ENCODE measurements at regions not wholly inside any gene's neighbourhood (a gene's known extent, or its start where the extent isn't known, plus 50 kb on each side); places are given as distances from the start of the nearest gene placed in this dataset.
"Not testable (repeated sequence)": the region's sequence is repeated elsewhere in the genome, so short reads cannot be mapped to it uniquely, and the experiment has no call there.

DNA sequence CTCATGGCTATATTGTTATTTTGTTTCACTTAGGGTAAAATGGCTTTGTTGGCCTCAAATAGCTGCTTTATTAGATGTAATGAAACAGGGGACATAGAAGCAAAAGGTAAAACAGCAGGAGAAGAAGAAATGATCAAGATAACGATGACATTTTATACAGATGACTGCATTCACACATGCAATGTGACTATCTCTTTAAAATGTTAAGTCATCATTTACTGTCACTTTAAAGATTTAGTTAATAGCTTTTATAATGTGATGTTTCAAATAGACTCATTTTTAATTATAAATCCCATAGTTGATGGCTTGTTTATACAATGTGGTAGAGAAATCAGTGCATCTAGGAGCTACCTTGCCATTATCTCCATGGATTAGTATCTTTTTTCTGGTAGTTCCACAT lies 2160.8 kb upstream of the DEFB115 start:
- WGBS, 5 donors = 34 to 63% (median 44%) methylated on average over 1 of the region's 1 CpG
- intact Hi-C loops (cut with DNase I; ENCODE audit: low total_unique reads) = not testable (repeated sequence)

GRCh38 chr20:29107884-29108283 lies 2149.6 kb upstream of the DEFB115 start:
- intact Hi-C loops (cut with DNase I; ENCODE audit: low total_unique reads) = loop anchor here (10.0 kb wide), 1 partner anchor 747 kb away; no protein-coding TSS in a partner anchor
- peaks cover 3 to 35% (median 23%) of the 10 kb centered on the region in 4 donors for H3K9me3 ChIP-seq
- 61 to 75% (median 68%) methylated on average over 6 of the region's 6 CpGs for WGBS, 5 donors

More for the DNA sequence above, 2160.8 kb upstream of the DEFB115 start:
- not testable (repeated sequence) for H3K27me3 ChIP-seq, H3K4me3 ChIP-seq, H3K4me1 ChIP-seq, H3K36me3 ChIP-seq, DNase-seq, H3K27ac ChIP-seq, H3K9me3 ChIP-seq

GRCh38 chr20:29109386-29109785 lies 2148.1 kb upstream of the DEFB115 start:
- intact Hi-C loops (cut with DNase I; ENCODE audit: low total_unique reads) = loop anchor here (10.0 kb wide), 1 partner anchor 745 kb away; no protein-coding TSS in a partner anchor
- H3K4me3 ChIP-seq, H3K36me3 ChIP-seq, DNase-seq, H3K27ac ChIP-seq, H3K27me3 ChIP-seq, H3K4me1 ChIP-seq: not testable (repeated sequence)
- H3K9me3 ChIP-seq = peaks cover 3 to 40% (median 25%) of the 10 kb centered on the region in 4 donors
- 57 to 78% (median 70%) methylated on average over 2 of the region's 2 CpGs for WGBS, 5 donors

More at GRCh38 chr20:29107884-29108283, 2149.6 kb upstream of the DEFB115 start:
- H3K4me3 ChIP-seq, H3K27me3 ChIP-seq, H3K4me1 ChIP-seq, DNase-seq, H3K27ac ChIP-seq: not testable (repeated sequence)
- peaks cover 0 to 12% (median 0%) of the 10 kb centered on the region in 4 donors for H3K36me3 ChIP-seq

DNA sequence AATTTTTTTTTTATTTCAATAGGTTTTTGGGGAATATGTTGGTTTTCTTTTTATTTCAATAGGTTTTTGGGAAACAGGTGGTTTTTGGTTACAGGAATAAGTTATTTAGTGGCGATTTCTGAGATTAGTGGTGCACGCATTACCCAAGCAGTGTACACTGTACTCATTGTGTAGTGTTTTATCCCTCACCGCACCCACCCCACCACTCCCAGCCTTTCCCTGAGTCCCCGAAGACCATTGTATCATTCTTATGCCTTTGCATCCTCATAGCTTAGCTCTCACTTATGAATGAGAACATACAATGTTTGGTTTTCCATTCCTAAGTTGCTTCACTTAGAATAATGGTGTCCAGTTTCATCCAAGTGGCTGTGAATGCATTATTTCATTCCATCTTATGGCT lies 2142.4 kb upstream of the DEFB115 start:
- 64 to 72% (median 69%) methylated on average over 4 of the region's 4 CpGs for WGBS, 5 donors
- H3K4me1 ChIP-seq; H3K36me3 ChIP-seq; DNase-seq; H3K4me3 ChIP-seq; intact Hi-C loops (cut with DNase I; ENCODE audit: low total_unique reads); H3K27me3 ChIP-seq; H3K27ac ChIP-seq: not testable (repeated sequence)
- peaks cover 3 to 45% (median 36%) of the 10 kb centered on the region in 4 donors for H3K9me3 ChIP-seq

- peaks cover 0 to 43% (median 31%) of the 10 kb centered on the region in 4 donors for H3K9me3 ChIP-seq
- DNase-seq = no peak
- no peak overlapping the region for H3K4me3 ChIP-seq
- intact Hi-C loops (cut with DNase I; ENCODE audit: low total_unique reads) = no loop called here
- 60 to 71% (median 64%) methylated on average over 7 of the region's 7 CpGs for WGBS, 5 donors
- H3K36me3 ChIP-seq = peaks cover 0 to 5% (median 0%) of the 10 kb centered on the region in 4 donors
- TF ChIP-seq POLR2AphosphoS5 (IDR thresholded peaks at IDR 0.05) = no peak
- TF ChIP-seq, protein P1, sequence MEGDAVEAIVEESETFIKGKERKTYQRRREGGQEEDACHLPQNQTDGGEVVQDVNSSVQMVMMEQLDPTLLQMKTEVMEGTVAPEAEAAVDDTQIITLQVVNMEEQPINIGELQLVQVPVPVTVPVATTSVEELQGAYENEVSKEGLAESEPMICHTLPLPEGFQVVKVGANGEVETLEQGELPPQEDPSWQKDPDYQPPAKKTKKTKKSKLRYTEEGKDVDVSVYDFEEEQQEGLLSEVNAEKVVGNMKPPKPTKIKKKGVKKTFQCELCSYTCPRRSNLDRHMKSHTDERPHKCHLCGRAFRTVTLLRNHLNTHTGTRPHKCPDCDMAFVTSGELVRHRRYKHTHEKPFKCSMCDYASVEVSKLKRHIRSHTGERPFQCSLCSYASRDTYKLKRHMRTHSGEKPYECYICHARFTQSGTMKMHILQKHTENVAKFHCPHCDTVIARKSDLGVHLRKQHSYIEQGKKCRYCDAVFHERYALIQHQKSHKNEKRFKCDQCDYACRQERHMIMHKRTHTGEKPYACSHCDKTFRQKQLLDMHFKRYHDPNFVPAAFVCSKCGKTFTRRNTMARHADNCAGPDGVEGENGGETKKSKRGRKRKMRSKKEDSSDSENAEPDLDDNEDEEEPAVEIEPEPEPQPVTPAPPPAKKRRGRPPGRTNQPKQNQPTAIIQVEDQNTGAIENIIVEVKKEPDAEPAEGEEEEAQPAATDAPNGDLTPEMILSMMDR (IDR thresholded peaks at IDR 0.05) = no peak
- TF ChIP-seq EP300 (IDR thresholded peaks at IDR 0.05) = no peak
- no peak for TF ChIP-seq POLR2A (IDR thresholded peaks at IDR 0.05)
- no peaks in the 10 kb centered on the region for H3K4me1 ChIP-seq
- no peak overlapping the region for H3K27ac ChIP-seq
- H3K27me3 ChIP-seq = no peaks in the 10 kb centered on the region
These were observed 2138.3 kb upstream of the DEFB115 start for GRCh38 chr20:29119141-29119540.

DNA sequence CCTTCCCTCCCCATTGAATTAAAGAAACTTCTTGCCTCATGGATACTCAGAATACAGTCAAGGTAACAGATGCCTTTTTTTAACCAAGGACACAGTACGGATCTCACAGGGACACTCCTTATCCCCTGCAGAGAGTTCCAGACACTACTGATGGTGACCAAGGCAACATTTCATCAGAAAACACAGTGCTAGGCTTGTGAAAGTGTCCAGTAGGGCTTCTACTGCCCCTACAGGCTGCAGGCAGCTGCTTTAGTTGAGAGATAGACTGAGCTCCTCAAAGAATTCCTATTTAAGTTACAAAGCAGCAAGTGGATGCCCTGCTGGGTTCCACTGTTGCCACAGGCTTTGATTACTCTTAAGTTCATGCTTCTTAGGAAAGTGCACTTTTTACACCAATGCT lies 2137.8 kb upstream of the DEFB115 start:
- H3K9me3 ChIP-seq = peaks cover 0 to 43% (median 27%) of the 10 kb centered on the region in 4 donors
- intact Hi-C loops (cut with DNase I; ENCODE audit: low total_unique reads); H3K4me1 ChIP-seq; H3K36me3 ChIP-seq; H3K27me3 ChIP-seq; H3K4me3 ChIP-seq; H3K27ac ChIP-seq; DNase-seq: not testable (repeated sequence)
- 41 to 61% (median 53%) methylated on average over 1 of the region's 1 CpG for WGBS, 5 donors

DNA sequence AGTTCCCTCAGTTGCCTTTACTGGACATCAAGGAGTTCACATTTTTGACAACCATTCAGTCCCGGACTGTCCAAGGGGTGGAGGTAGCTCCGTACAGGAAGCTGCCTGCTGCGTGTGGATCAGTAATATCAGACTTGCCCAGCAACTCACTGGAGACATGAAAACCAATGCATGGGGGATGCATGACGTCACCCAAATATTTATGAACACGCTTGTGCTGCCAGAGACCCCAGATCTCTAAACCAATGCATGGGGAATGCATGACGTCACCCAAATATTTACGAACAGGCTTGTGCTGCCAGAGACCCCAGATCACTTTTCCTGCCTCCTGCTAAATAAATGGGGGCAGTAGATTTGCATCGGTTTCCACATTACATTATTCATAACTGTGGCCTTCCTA lies 2137.4 kb upstream of the DEFB115 start:
- peaks cover 0 to 43% (median 27%) of the 10 kb centered on the region in 4 donors for H3K9me3 ChIP-seq
- WGBS, 5 donors = 39 to 65% (median 58%) methylated on average over 8 of the region's 8 CpGs
- H3K4me1 ChIP-seq; H3K36me3 ChIP-seq; H3K27me3 ChIP-seq; H3K27ac ChIP-seq; intact Hi-C loops (cut with DNase I; ENCODE audit: low total_unique reads); H3K4me3 ChIP-seq; DNase-seq: not testable (repeated sequence)

- H3K4me1 ChIP-seq; intact Hi-C loops (cut with DNase I; ENCODE audit: low total_unique reads): not testable (repeated sequence)
- WGBS, 5 donors = 11 to 22% (median 14%) methylated on average over 2 of the region's 2 CpGs
These were observed 2136.9 kb upstream of the DEFB115 start for GRCh38 chr20:29120575-29120974.

GRCh38 chr20:29122784-29123183 lies 2134.7 kb upstream of the DEFB115 start:
- DNase-seq; intact Hi-C loops (cut with DNase I; ENCODE audit: low total_unique reads); H3K36me3 ChIP-seq; H3K4me1 ChIP-seq; H3K4me3 ChIP-seq; H3K27me3 ChIP-seq; H3K27ac ChIP-seq: not testable (repeated sequence)
- WGBS, 5 donors = 38 to 50% (median 47%) methylated on average over 3 of the region's 3 CpGs
- peaks cover 0 to 43% (median 27%) of the 10 kb centered on the region in 4 donors for H3K9me3 ChIP-seq

More at GRCh38 chr20:29120575-29120974, 2136.9 kb upstream of the DEFB115 start:
- DNase-seq, H3K36me3 ChIP-seq, H3K27ac ChIP-seq, H3K4me3 ChIP-seq, H3K27me3 ChIP-seq: not testable (repeated sequence)
- H3K9me3 ChIP-seq = peaks cover 0 to 43% (median 27%) of the 10 kb centered on the region in 4 donors
